Medulla oblongata (tissue), 1 donor: ENCODE measurements at regions not wholly inside any gene's neighbourhood (a gene's known extent, or its start where the extent isn't known, plus 50 kb on each side); places are given as distances from the start of the nearest gene placed in this dataset.
A peak's percentile ranks its signal among the peaks of the same experiment; 100 is the strongest.

Experiments used
- DNase-seq: peaks from one replicate; pipeline ENCODE4 v3.0.0-alpha.2; 2015; ENCODE audit errors: extremely low spot score

GRCh38 chr3:68315546-68315945, 616.8 kb downstream of the TAFA4 start:
- DNase-seq = no peak

- DNase-seq = no peak
Measured at GRCh38 chr3:68306571-68306970, 625.8 kb downstream of the TAFA4 start.

- DNase-seq = no peak
Measured at GRCh38 chr3:68295457-68295856, 636.9 kb downstream of the TAFA4 start.

GRCh38 chr3:68290333-68290732, 635.9 kb upstream of the SUCLG2 start:
- no peak for DNase-seq

GRCh38 chr3:68288085-68288484, 633.7 kb upstream of the SUCLG2 start:
- DNase-seq = no peak

GRCh38 chr3:68287101-68287500, 632.7 kb upstream of the SUCLG2 start:
- no peak for DNase-seq

- DNase-seq = no peak
Measured at GRCh38 chr3:68274286-68274685, 619.9 kb upstream of the SUCLG2 start.

- no peak for DNase-seq
Measured at GRCh38 chr3:68271145-68271544, 616.7 kb upstream of the SUCLG2 start.

DNA sequence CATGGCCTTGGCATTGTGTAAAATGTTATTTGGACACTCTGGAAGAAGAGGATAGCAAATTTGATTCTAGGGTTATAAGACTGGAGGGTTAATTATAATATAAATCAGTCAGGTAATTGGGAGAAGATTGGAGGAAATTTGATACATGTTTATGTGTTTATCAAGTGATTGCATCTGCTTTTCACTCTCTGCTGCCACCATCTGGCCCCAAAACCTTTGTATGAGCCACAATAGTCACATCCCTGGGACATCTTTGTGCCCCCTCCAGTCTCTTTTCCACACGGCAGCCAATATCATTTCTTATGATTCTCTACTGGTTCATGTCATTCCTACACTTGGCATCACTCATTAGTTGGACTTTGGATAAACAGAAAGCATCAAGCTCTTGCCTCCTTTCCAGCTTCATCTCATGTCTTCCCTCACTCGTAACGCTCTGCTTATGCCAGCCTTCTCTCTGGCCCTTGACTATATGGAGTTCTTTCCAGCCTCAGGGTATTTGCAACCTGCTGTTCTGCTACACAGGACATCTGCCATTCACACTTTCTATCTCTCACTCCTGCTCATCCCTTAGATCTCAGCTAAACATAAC, 602.3 kb upstream of the SUCLG2 start:
- peak; percentile 6 for DNase-seq

GRCh38 chr3:68249265-68249664, 594.9 kb upstream of the SUCLG2 start:
- DNase-seq = no peak

GRCh38 chr3:68242606-68243005, 588.2 kb upstream of the SUCLG2 start:
- DNase-seq = no peak

DNA sequence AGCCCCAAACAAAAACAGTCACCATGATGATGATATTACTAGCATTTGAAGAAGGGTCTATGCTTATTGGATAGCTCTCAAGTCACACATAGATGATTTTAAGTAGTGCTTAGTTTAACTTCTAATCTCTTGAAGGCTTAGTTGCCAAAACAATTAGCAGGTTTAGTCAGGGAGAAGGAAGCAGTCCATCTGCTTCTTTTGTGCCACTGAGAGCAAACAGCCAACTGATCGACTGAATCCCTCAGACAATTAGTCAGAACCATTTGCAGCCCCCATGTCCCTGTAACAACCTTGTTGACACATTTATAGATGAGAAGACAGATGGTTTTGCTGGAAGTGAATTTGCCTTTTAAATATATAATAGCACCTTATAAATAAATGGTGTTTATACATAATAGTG, 585.1 kb upstream of the SUCLG2 start:
- no peak for DNase-seq

- DNase-seq = no peak
Measured at GRCh38 chr3:68234076-68234780, 579.8 kb upstream of the SUCLG2 start.

DNA sequence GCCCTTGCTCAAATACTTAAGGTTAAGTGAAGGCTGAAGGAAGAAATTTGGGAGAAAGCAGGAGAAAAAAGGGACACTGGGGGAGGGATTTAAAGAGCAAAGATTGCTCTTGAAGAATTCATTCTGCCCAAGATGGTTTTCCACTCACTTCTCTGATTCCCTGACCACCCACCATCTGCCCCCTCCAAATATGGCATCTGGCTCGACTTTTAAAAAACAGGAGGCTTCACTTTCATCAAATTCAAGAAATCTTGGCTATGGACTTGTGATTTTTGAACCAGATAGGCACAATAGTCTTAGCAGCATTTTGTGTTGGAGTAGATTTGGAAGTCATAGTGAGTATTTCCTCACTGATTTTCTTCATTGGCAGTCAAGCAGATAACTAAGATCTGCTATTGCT, 574.4 kb upstream of the SUCLG2 start:
- DNase-seq = no peak

DNA sequence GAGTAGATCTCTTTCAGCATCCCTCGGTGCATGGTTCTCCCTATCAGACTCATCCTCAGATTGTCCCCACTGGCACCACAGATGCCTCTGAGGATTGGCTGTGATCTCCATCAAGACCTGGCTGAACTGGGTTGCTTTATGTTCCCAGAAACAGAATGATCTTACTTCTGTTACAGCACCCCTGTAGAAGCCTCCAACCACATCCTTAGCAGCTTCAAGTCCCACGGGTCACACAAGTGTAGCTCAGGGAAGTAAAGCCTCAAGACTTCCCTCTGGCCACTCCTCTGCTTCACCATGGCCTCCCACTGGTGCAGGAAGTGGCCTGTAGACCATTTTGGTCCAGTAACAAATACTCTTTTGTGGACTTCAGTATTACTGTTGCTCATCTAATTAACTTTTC, 566.4 kb upstream of the SUCLG2 start:
- no peak for DNase-seq

- DNase-seq = no peak
Measured at GRCh38 chr3:68211637-68212036, 557.2 kb upstream of the SUCLG2 start.

DNA sequence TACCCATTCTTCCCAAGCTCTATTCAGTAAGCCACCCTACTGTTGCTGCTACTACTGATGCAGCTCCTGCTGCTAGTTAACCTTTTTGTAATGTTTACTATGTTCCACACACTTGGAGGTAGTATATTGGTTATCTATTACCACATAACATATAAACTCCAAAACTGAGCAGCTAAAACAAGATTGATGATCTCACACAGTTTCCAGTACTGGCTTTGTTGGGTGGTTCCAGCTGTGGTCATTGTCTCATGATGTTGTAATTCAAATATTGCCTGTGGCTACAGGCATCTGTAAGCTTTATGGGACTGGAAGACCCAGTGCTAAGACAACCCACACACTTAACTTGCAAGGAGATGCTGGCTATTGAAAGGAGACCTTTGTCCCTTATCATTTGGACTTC, 556.2 kb upstream of the SUCLG2 start:
- no peak for DNase-seq

- DNase-seq = no peak
Measured at GRCh38 chr3:68207327-68207726, 552.9 kb upstream of the SUCLG2 start.

DNA sequence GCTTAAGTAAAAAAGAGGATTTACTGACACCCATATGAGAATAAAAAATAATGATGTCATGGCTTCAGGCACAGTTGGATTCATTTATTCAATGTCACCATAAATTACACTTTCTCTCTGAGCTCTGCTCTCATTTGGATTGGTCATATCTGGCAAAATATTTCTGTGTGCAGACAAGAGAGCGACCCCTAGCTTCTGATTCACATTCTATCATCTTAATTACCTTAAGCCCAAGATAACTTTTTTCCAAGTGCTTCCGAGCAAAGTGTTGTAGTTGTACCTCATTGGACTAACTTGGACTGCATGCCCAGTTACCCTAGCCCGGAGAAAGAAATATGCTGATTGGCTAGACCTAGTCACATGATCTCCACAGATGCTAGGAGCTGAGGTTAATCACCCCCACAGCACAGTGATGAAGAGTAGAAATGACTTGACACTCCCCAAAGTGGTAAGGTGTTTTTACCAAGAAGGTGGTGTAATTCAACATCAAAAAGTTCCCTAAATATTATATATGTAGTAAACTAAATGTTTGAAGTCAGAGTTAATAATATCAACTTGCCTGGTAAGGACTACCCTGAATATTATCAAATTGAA, 552.2 kb upstream of the SUCLG2 start:
- DNase-seq = no peak

DNA sequence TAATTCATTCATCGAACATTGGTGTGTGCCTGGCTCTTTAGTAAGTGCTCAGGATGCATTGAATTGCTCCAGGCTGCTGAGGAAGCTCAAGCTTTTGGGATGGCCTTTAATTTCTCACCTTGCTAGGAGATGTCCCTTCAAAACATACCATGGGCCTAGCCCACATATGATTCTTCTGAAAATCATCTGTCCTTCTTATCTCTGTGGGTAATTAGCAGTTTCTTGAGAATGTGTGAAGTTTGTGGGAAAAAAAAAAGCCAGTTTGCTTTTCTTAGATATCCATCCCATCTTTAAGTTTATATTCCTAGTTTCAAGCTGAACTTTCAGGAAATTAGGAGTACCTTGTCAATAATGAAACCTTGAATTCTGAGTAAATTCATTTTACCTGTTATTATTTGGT, 532.3 kb upstream of the SUCLG2 start:
- no peak for DNase-seq

DNA sequence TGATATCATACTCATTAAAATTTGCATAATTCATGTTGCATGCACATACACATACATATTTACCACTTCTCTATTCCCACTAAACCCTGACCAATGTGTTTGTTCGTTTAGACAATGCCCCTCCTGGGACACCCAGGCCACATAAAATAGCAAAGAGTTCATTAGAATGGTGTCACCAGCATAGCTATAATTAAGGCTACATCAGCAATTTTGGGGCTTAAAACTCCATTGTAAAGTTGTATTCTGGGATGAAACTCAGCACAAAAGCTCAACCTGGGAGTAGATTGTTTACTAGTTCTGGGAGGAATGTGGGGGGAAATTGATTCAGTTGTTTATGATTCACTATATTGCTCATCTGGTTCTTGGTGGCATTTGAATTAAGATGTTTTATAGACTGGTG, 522.2 kb upstream of the SUCLG2 start:
- DNase-seq = no peak

DNA sequence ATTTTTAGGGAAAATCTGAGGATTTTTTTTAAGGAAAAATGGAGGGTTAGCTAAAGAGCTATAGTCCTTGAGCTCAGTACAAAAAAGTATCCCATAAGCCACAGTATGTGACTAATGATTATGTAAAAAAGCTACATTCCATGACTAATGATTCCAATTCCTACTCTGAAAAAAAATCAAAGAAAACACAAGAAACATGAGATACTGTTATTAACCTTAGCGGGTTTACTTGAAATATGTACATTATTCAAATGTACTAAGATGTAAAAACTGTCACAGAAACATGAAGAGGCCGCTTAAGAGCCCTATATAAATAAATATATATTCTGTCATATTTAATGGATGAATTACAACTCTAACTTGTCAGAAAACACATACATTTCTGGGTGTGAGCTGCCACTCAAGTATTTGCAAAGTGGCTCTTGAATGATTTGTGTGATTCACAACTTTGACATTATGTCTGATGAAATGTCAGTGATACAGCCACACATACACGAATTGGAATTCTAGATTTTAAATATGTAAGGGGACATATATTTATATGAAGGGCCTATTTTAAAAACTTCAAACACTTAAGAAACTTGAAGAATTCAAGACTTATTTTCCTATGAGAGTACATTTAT, 518.7 kb upstream of the SUCLG2 start:
- DNase-seq = no peak

GRCh38 chr3:68172039-68172438, 517.6 kb upstream of the SUCLG2 start:
- DNase-seq = no peak
